ENCODE measurements at regions not wholly inside any gene's neighbourhood (a gene's known extent, or its start where the extent isn't known, plus 50 kb on each side); places are given as distances from the start of the nearest gene placed in this dataset.

- H3K36me3 ChIP-seq (ENCODE audit: control insufficient read depth in 1 of 2, insufficient read depth in 2 of 2, low read length in 1 of 2) = no peaks in the 10 kb centered on the region
- no peaks in the 10 kb centered on the region for H3K27me3 ChIP-seq (ENCODE audit: control insufficient read depth in 1 of 2, insufficient read depth in 2 of 2, low read length in 1 of 2)
- no peak for ATAC-seq (ENCODE audit: low FRiP score)
- intact Hi-C loops (cut with DNase I) = no loop called here
- no peak overlapping the region for H3K4me3 ChIP-seq (ENCODE audit: low read length in 2 of 2)
- H3K4me1 ChIP-seq (ENCODE audit: control insufficient read depth in 1 of 2, insufficient read depth in 2 of 2, low read length in 2 of 2) = no peaks in the 10 kb centered on the region
- H3K9me3 ChIP-seq (ENCODE audit: control insufficient read depth, low read length) = no peaks in the 10 kb centered on the region
- 14 to 19% methylated on average over 7 of the region's 7 CpGs for WGBS, 2 donors
- no peak overlapping the region for H3K27ac ChIP-seq (ENCODE audit: low read depth in 1 of 2, low read length in 2 of 2)
- DNase-seq = no peak
These were observed 1237.6 kb downstream of the EFNB2 start for GRCh38 chr13:105297839-105298238.

DNA sequence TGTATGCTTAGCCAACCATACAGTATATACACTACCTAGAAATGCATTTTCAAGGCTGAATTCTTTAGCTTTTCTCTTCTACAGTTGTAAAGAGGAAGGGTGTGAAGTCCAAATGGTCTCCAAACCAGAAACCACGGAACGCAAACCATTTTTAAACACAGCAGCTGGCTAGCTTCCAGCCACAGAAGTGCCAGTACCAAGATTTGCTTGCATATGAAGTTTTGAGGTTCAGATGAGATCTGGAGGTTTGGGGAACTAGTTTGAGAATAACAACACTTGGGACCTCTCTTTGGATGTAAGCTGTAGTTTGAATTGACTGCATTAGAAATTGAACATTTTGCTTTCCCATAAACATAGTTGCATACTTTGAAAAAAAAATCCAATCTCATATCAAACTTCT is 1243.5 kb downstream of the EFNB2 start:
- no peak for DNase-seq
- ATAC-seq (ENCODE audit: low FRiP score) = no peak
- no peak overlapping the region for H3K4me3 ChIP-seq (ENCODE audit: low read length in 2 of 2)
- intact Hi-C loops (cut with DNase I) = no loop called here
- no peak overlapping the region for H3K27ac ChIP-seq (ENCODE audit: low read depth in 1 of 2, low read length in 2 of 2)
- H3K27me3 ChIP-seq (ENCODE audit: control insufficient read depth in 1 of 2, insufficient read depth in 2 of 2, low read length in 1 of 2) = no peaks in the 10 kb centered on the region
- no peaks in the 10 kb centered on the region for H3K4me1 ChIP-seq (ENCODE audit: control insufficient read depth in 1 of 2, insufficient read depth in 2 of 2, low read length in 2 of 2)
- H3K9me3 ChIP-seq (ENCODE audit: control insufficient read depth, low read length) = no peaks in the 10 kb centered on the region
- H3K36me3 ChIP-seq (ENCODE audit: control insufficient read depth in 1 of 2, insufficient read depth in 2 of 2, low read length in 1 of 2) = no peaks in the 10 kb centered on the region
- WGBS, 2 donors = 78 to 81% methylated on average over 2 of the region's 2 CpGs

DNA sequence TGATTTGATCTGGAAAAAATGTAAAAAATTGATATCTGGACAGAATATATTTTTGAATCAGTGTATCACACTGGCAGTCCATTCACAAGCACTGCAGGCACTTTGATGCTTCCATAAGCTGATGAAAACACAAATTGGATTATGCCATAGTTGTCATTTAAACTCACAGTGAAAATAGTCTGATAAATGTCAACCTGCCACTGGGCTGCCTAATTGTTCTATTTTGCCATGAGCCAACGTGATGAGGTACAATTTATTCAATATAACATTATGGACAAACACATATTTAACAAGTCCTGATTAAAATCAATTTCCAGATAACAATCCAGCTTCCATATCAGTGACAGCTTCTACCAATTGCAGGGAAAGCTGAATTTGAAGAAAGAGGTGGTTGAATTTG is 1244.9 kb downstream of the EFNB2 start:
- Histone ChIP-seq H3K36me3 (ENCODE audit: control insufficient read depth in 1 of 2, insufficient read depth in 2 of 2, low read length in 1 of 2) (no peaks in the 10 kb centered on the region), H3K9me3 (ENCODE audit: control insufficient read depth, low read length) (no peaks in the 10 kb centered on the region), H3K27me3 (ENCODE audit: control insufficient read depth in 1 of 2, insufficient read depth in 2 of 2, low read length in 1 of 2) (no peaks in the 10 kb centered on the region), H3K4me1 (ENCODE audit: control insufficient read depth in 1 of 2, insufficient read depth in 2 of 2, low read length in 2 of 2) (no peaks in the 10 kb centered on the region), H3K4me3 (ENCODE audit: low read length in 2 of 2) (no peak overlapping the region), H3K27ac (ENCODE audit: low read depth in 1 of 2, low read length in 2 of 2) (no peak overlapping the region)
- ATAC-seq (ENCODE audit: low FRiP score) (no peak), DNase-seq (no peak)
- 69% methylated on average over 1 of the region's 1 CpG for WGBS, 2 donors
- intact Hi-C loops (cut with DNase I) = no loop called here

DNA sequence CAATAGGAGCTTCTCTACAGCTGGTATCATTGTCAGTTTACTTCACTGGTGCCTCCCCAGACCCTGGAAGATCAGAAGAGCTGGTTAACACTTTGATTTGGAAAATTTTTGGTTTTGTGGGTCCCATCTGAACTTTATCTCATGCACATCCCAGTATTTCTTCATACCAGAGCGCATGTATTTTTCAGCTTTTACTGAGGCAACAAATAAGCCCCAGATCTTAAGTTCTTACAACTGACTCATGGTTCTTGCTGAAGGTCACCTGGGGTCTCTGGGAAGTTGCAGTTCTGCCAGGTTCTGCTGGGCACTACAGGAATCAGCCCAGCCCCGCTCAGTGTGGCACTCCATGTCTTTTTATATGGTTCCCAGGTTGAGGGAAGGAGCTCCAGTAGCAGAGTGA is 1249.9 kb downstream of the EFNB2 start:
- ATAC-seq (ENCODE audit: low FRiP score) = no peak
- intact Hi-C loops (cut with DNase I) = no loop called here

GRCh38 chr13:105282406-105283285 is 1252.8 kb downstream of the EFNB2 start:
- Histone ChIP-seq H3K9me3 (ENCODE audit: control insufficient read depth, low read length) (no peaks in the 10 kb centered on the region), H3K36me3 (ENCODE audit: control insufficient read depth in 1 of 2, insufficient read depth in 2 of 2, low read length in 1 of 2) (no peaks in the 10 kb centered on the region), H3K4me1 (ENCODE audit: control insufficient read depth in 1 of 2, insufficient read depth in 2 of 2, low read length in 2 of 2) (peaks cover 0 to 1% of the 10 kb centered on the region in 2 donors), H3K27ac (ENCODE audit: low read depth in 1 of 2, low read length in 2 of 2) (no peak overlapping the region), H3K4me3 (ENCODE audit: low read length in 2 of 2) (no peak overlapping the region), H3K27me3 (ENCODE audit: control insufficient read depth in 1 of 2, insufficient read depth in 2 of 2, low read length in 1 of 2) (no peaks in the 10 kb centered on the region)
- intact Hi-C loops (cut with DNase I) = no loop called here
- ATAC-seq (ENCODE audit: low FRiP score) (no peak), DNase-seq (no peak)
- 97% methylated on average over 14 of the region's 14 CpGs for WGBS, 2 donors

More for the DNA sequence above, 1249.9 kb downstream of the EFNB2 start:
- H3K27ac ChIP-seq (ENCODE audit: low read depth in 1 of 2, low read length in 2 of 2) = no peak overlapping the region
- no peak for DNase-seq
- no peaks in the 10 kb centered on the region for H3K9me3 ChIP-seq (ENCODE audit: control insufficient read depth, low read length)
- H3K27me3 ChIP-seq (ENCODE audit: control insufficient read depth in 1 of 2, insufficient read depth in 2 of 2, low read length in 1 of 2) = no peaks in the 10 kb centered on the region
- no peak overlapping the region for H3K4me3 ChIP-seq (ENCODE audit: low read length in 2 of 2)
- H3K36me3 ChIP-seq (ENCODE audit: control insufficient read depth in 1 of 2, insufficient read depth in 2 of 2, low read length in 1 of 2) = no peaks in the 10 kb centered on the region
- peaks cover 0 to 1% of the 10 kb centered on the region in 2 donors for H3K4me1 ChIP-seq (ENCODE audit: control insufficient read depth in 1 of 2, insufficient read depth in 2 of 2, low read length in 2 of 2)
- 88 to 90% methylated on average over 2 of the region's 2 CpGs for WGBS, 2 donors

GRCh38 chr13:105278943-105279381 is 1256.5 kb downstream of the EFNB2 start:
- H3K4me1 ChIP-seq (ENCODE audit: control insufficient read depth in 1 of 2, insufficient read depth in 2 of 2, low read length in 2 of 2) = no peaks in the 10 kb centered on the region
- no peak for ATAC-seq (ENCODE audit: low FRiP score)
- no peaks in the 10 kb centered on the region for H3K36me3 ChIP-seq (ENCODE audit: control insufficient read depth in 1 of 2, insufficient read depth in 2 of 2, low read length in 1 of 2)
- no peak overlapping the region for H3K27ac ChIP-seq (ENCODE audit: low read depth in 1 of 2, low read length in 2 of 2)
- DNase-seq = no peak
- 83 to 90% methylated on average over 4 of the region's 4 CpGs for WGBS, 2 donors
- intact Hi-C loops (cut with DNase I) = no loop called here
- no peak overlapping the region for H3K4me3 ChIP-seq (ENCODE audit: low read length in 2 of 2)
- H3K27me3 ChIP-seq (ENCODE audit: control insufficient read depth in 1 of 2, insufficient read depth in 2 of 2, low read length in 1 of 2) = no peaks in the 10 kb centered on the region
- no peaks in the 10 kb centered on the region for H3K9me3 ChIP-seq (ENCODE audit: control insufficient read depth, low read length)

GRCh38 chr13:105276571-105276970 is 1258.9 kb downstream of the EFNB2 start:
- intact Hi-C loops (cut with DNase I) = no loop called here

DNA sequence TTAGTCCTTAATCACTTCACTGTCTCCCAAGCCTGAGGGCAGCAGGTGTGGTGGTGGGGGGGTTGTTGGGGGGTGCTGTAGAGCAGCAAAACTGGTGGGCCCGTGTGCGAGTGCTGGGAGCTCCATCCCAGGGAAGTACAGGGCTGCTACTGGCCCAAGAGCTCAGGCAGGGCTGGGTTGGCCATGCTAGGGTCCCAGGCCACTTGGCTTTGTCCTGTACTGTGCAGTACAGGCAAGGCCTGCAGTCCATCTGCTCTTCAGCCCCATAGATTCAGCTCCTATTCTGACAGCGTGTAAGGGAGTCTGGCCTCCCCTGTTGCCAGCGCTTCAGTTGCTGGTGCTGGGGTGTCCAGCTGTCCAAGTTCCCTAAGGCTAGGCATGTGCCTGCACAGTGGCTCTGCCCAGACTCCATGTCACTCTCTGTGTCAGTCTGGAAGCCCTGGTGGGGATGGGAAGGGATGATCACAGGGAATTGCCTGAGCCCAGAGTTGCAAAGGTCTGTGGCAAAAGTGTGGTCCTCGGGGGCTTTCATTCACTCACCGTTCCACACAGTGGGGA is 1261.7 kb downstream of the EFNB2 start:
- DNase-seq = no peak
- ATAC-seq (ENCODE audit: low FRiP score) = peak; percentile 34
- intact Hi-C loops (cut with DNase I) = no loop called here
- Histone ChIP-seq H3K27ac (ENCODE audit: low read depth in 1 of 2, low read length in 2 of 2) (no peak overlapping the region), H3K4me1 (ENCODE audit: control insufficient read depth in 1 of 2, insufficient read depth in 2 of 2, low read length in 2 of 2) (no peaks in the 10 kb centered on the region), H3K4me3 (ENCODE audit: low read length in 2 of 2) (no peak overlapping the region), H3K36me3 (ENCODE audit: control insufficient read depth in 1 of 2, insufficient read depth in 2 of 2, low read length in 1 of 2) (no peaks in the 10 kb centered on the region), H3K27me3 (ENCODE audit: control insufficient read depth in 1 of 2, insufficient read depth in 2 of 2, low read length in 1 of 2) (no peaks in the 10 kb centered on the region), H3K9me3 (ENCODE audit: control insufficient read depth, low read length) (no peaks in the 10 kb centered on the region)
- WGBS, 2 donors = 98 to 99% methylated on average over 6 of the region's 6 CpGs

More at GRCh38 chr13:105276571-105276970, 1258.9 kb downstream of the EFNB2 start:
- no peaks in the 10 kb centered on the region for H3K27me3 ChIP-seq (ENCODE audit: control insufficient read depth in 1 of 2, insufficient read depth in 2 of 2, low read length in 1 of 2)
- no peak overlapping the region for H3K27ac ChIP-seq (ENCODE audit: low read depth in 1 of 2, low read length in 2 of 2)
- H3K4me3 ChIP-seq (ENCODE audit: low read length in 2 of 2) = no peak overlapping the region
- ATAC-seq (ENCODE audit: low FRiP score) (no peak), DNase-seq (no peak)
- no peaks in the 10 kb centered on the region for H3K4me1 ChIP-seq (ENCODE audit: control insufficient read depth in 1 of 2, insufficient read depth in 2 of 2, low read length in 2 of 2)
- no peaks in the 10 kb centered on the region for H3K9me3 ChIP-seq (ENCODE audit: control insufficient read depth, low read length)
- no peaks in the 10 kb centered on the region for H3K36me3 ChIP-seq (ENCODE audit: control insufficient read depth in 1 of 2, insufficient read depth in 2 of 2, low read length in 1 of 2)
- 96 to 99% methylated on average over 3 of the region's 3 CpGs for WGBS, 2 donors

Data from aorta (tissue), 5 donors.